ENCODE measurements at regions not wholly inside any gene's neighbourhood (a gene's known extent, or its start where the extent isn't known, plus 50 kb on each side); places are given as distances from the start of the nearest gene placed in this dataset.

DNA sequence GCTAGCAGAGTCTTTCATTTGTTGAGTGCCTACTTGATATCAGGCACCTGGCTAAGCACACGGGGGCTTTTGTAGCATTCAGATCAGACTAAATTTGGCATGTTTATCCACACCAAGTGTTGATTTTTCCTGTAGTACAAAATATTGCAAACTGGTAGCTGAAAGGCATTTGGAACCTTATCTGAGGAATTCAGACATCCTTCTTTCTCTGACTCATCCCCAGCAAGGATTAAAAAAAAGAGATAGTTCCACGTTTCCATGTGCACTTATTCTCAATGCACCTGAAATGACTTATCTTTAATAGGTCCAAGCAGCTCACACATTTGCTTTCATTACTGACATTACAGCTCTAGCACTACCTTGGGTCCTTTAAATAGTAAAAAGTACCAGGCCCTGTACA is 786.0 kb upstream of the GRM7 start:
- TF ChIP-seq, protein P1, sequence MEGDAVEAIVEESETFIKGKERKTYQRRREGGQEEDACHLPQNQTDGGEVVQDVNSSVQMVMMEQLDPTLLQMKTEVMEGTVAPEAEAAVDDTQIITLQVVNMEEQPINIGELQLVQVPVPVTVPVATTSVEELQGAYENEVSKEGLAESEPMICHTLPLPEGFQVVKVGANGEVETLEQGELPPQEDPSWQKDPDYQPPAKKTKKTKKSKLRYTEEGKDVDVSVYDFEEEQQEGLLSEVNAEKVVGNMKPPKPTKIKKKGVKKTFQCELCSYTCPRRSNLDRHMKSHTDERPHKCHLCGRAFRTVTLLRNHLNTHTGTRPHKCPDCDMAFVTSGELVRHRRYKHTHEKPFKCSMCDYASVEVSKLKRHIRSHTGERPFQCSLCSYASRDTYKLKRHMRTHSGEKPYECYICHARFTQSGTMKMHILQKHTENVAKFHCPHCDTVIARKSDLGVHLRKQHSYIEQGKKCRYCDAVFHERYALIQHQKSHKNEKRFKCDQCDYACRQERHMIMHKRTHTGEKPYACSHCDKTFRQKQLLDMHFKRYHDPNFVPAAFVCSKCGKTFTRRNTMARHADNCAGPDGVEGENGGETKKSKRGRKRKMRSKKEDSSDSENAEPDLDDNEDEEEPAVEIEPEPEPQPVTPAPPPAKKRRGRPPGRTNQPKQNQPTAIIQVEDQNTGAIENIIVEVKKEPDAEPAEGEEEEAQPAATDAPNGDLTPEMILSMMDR (conservative IDR thresholded peaks at IDR 0.05; ENCODE audit: low read length), result no peak
- no peak for TF ChIP-seq EZH2phosphoT487 (IDR thresholded peaks at IDR 0.05; ENCODE audit: borderline replicate concordance, low read depth, low read length)

All from OCI-LY7 (cell line).